Smooth muscle cell (in vitro differentiated cells): ENCODE measurements at regions not wholly inside any gene's neighbourhood (a gene's known extent, or its start where the extent isn't known, plus 50 kb on each side); places are given as distances from the start of the nearest gene placed in this dataset.

Experiments used
- DNase-seq: peaks from one replicate; lab custom pipeline; 2025; ENCODE audit not compliant: unreplicated experiment; lab: John Stamatoyannopoulos, UW
- H2AFZ ChIP-seq: fragments of 200-600 bp; sonication (generic); 2 replicates; pipeline ENCODE4 v1.6.0; 2016; ENCODE audit warnings: antibody characterized with exemption, low read depth, mild to moderate bottlenecking
- H3F3A ChIP-seq: fragments of 200-600 bp; sonication (generic); 2 replicates; pipeline ENCODE4 v1.6.0; 2017; ENCODE audit warnings: antibody characterized with exemption, low read depth
- H3K27ac ChIP-seq: fragments of 200-600 bp; sonication (generic); 2 replicates; pipeline ENCODE4 v1.5.1; 2016; ENCODE audit warnings: low read depth, mild to moderate bottlenecking
- H3K27me3 ChIP-seq: fragments of 200-600 bp; sonication (generic); 2 replicates; pipeline ENCODE4 v1.6.1; 2016; ENCODE audit warnings: low read depth, mild to moderate bottlenecking
- H3K36me3 ChIP-seq: fragments of 200-600 bp; sonication (generic); 2 replicates; pipeline ENCODE4 v1.5.1; 2016; ENCODE audit warnings: low read depth
- H3K4me1 ChIP-seq: fragments of 200-600 bp; sonication (generic); 2 replicates; pipeline ENCODE4 v1.5.1; 2016; ENCODE audit warnings: low read depth
- H3K4me2 ChIP-seq: fragments of 200-600 bp; sonication (generic); 2 replicates; pipeline ENCODE4 v1.6.0; 2016; ENCODE audit warnings: mild to moderate bottlenecking
- H3K4me3 ChIP-seq: fragments of 200-600 bp; sonication (generic); 2 replicates; pipeline ENCODE4 v1.5.1; 2016; ENCODE audit warnings: mild to moderate bottlenecking
- H3K79me2 ChIP-seq: fragments of 200-600 bp; sonication (generic); 2 replicates; pipeline ENCODE4 v1.6.0; 2016; ENCODE audit warnings: low read depth, mild to moderate bottlenecking
- H3K9ac ChIP-seq: fragments of 200-600 bp; sonication (generic); 2 replicates; pipeline ENCODE4 v1.6.0; 2016; ENCODE audit warnings: low read depth
- H3K9me3 ChIP-seq: fragments of 200-600 bp; sonication (generic); replicated peaks from 2 replicates; pipeline ENCODE4 v1.5.1; 2016; ENCODE audit warnings: low read depth
- H4K20me1 ChIP-seq: fragments of 200-600 bp; sonication (generic); 2 replicates; pipeline ENCODE4 v1.6.0; 2016; ENCODE audit warnings: low read depth
- CTCF ChIP-seq: fragments of 200-600 bp; sonication (generic); IDR thresholded peaks from 2 replicates; pipeline ENCODE4 v1.5.1; 2017; ENCODE audit warnings: borderline replicate concordance, mild to moderate bottlenecking, antibody characterized with exemption; ENCODE audit not compliant: insufficient read depth, poor library complexity, severe bottlenecking
- WGBS: methylation state at CpG from one replicate; pipeline ENCODE4 v1.1.7; 2016; ENCODE audit warnings: low lambda C conversion rate; 5-methylcytosine and 5-hydroxymethylcytosine counted together

GRCh38 chr22:46090036-46090591 is 60.2 kb upstream of the PPARA start:
- no peaks in the 10 kb centered on the region for H3K4me1 ChIP-seq
- no peak overlapping the region for H3K27ac ChIP-seq
- no peak overlapping the region for H3K4me2 ChIP-seq
- no peaks in the 10 kb centered on the region for H3K79me2 ChIP-seq
- H3K27me3 ChIP-seq = no peaks in the 10 kb centered on the region
- TF ChIP-seq CTCF = no peak
- H4K20me1 ChIP-seq = peaks cover 6% of the 10 kb centered on the region
- H3K9me3 ChIP-seq = no peaks in the 10 kb centered on the region
- no peak for DNase-seq
- no peak overlapping the region for H2AFZ ChIP-seq
- no peaks in the 10 kb centered on the region for H3F3A ChIP-seq
- H3K36me3 ChIP-seq = no peaks in the 10 kb centered on the region
- WGBS = 97% methylated on average over 18 of the region's 22 CpGs
- no peak overlapping the region for H3K4me3 ChIP-seq
- no peak overlapping the region for H3K9ac ChIP-seq

GRCh38 chr22:46090631-46091201 is 59.6 kb upstream of the PPARA start:
- Histone ChIP-seq H3F3A (no peaks in the 10 kb centered on the region), H3K4me2 (no peak overlapping the region), H3K27me3 (no peaks in the 10 kb centered on the region), H3K79me2 (no peaks in the 10 kb centered on the region), H3K36me3 (no peaks in the 10 kb centered on the region), H3K27ac (no peak overlapping the region), H2AFZ (no peak overlapping the region), H4K20me1 (peaks cover 6% of the 10 kb centered on the region), H3K4me3 (no peak overlapping the region), H3K9ac (no peak overlapping the region), H3K9me3 (no peaks in the 10 kb centered on the region), H3K4me1 (no peaks in the 10 kb centered on the region)
- 98% methylated on average over 10 of the region's 10 CpGs for WGBS
- TF ChIP-seq CTCF = no peak
- no peak for DNase-seq

GRCh38 chr22:46091277-46091977 is 58.9 kb upstream of the PPARA start:
- TF ChIP-seq CTCF = no peak
- no peak overlapping the region for H3K27ac ChIP-seq
- peaks cover 6% of the 10 kb centered on the region for H4K20me1 ChIP-seq
- DNase-seq = no peak
- WGBS = 96% methylated on average over 19 of the region's 19 CpGs
- no peak overlapping the region for H2AFZ ChIP-seq
- H3F3A ChIP-seq = no peaks in the 10 kb centered on the region
- H3K9me3 ChIP-seq = no peaks in the 10 kb centered on the region
- H3K36me3 ChIP-seq = no peaks in the 10 kb centered on the region
- H3K9ac ChIP-seq = no peak overlapping the region
- H3K4me3 ChIP-seq = no peak overlapping the region
- H3K79me2 ChIP-seq = no peaks in the 10 kb centered on the region
- no peaks in the 10 kb centered on the region for H3K27me3 ChIP-seq
- no peaks in the 10 kb centered on the region for H3K4me1 ChIP-seq
- no peak overlapping the region for H3K4me2 ChIP-seq
